OCI-LY3 (cell line): ENCODE measurements at regions not wholly inside any gene's neighbourhood (a gene's known extent, or its start where the extent isn't known, plus 50 kb on each side); places are given as distances from the start of the nearest gene placed in this dataset.

Experiments used
- EZH2phosphoT487 ChIP-seq: fragments of 200-600 bp; shearing (Covaris generic); IDR thresholded peaks from 2 replicates; pipeline ENCODE4 v1.6.1; 2018; ENCODE audit warnings: antibody characterized with exemption, mixed run types, low read depth
- TF ChIP-seq, protein P1 (sequence below): fragments of 200-600, 300-600 bp; sonication (generic); IDR thresholded peaks from 2 replicates; pipeline ENCODE4 v1.5.1; 2014; ENCODE audit warnings: antibody characterized with exemption, low read length, low read depth

DNA sequence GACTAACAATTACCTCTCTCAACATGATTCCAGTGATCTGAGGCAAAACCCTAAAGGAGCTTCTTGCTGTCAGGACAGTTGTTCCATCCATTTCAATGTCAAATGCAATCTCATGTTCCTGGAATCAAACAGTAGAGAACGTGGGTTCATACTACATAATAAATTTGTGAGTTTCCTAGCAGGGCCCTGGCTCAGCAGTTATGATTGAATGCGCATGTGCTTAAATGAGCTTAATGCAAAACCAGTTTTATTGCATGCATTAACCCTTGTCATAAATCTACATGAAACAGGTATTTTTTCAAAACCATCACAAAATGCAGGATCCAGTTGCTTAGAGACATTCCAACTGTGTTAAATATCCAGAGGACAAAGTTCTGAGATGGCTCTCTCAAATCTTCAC lies 225.4 kb upstream of the TMEM72 start:
- TF ChIP-seq, protein P1, sequence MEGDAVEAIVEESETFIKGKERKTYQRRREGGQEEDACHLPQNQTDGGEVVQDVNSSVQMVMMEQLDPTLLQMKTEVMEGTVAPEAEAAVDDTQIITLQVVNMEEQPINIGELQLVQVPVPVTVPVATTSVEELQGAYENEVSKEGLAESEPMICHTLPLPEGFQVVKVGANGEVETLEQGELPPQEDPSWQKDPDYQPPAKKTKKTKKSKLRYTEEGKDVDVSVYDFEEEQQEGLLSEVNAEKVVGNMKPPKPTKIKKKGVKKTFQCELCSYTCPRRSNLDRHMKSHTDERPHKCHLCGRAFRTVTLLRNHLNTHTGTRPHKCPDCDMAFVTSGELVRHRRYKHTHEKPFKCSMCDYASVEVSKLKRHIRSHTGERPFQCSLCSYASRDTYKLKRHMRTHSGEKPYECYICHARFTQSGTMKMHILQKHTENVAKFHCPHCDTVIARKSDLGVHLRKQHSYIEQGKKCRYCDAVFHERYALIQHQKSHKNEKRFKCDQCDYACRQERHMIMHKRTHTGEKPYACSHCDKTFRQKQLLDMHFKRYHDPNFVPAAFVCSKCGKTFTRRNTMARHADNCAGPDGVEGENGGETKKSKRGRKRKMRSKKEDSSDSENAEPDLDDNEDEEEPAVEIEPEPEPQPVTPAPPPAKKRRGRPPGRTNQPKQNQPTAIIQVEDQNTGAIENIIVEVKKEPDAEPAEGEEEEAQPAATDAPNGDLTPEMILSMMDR, result no peak
- TF ChIP-seq EZH2phosphoT487, result no peak
